Parathyroid adenoma (tissue), 2 donors: ENCODE measurements at regions not wholly inside any gene's neighbourhood (a gene's known extent, or its start where the extent isn't known, plus 50 kb on each side); places are given as distances from the start of the nearest gene placed in this dataset.

ENCODE experiments used
- H2AFZ ChIP-seq: fragments of 300-600 bp; sonication (generic); one replicate; pipeline ENCODE4 v1.7.0; 2017; ENCODE audit warnings: antibody characterized with exemption, mild to moderate bottlenecking
- H3K27ac ChIP-seq: fragments of 300-600 bp; sonication (generic); one replicate; pipeline ENCODE4 v1.7.0; 2017
- H3K27me3 ChIP-seq: fragments of 300-600 bp; sonication (generic); one replicate; pipeline ENCODE4 v1.7.0; 2017; ENCODE audit warnings: low read length; ENCODE audit not compliant: control insufficient read depth, insufficient read depth
- H3K36me3 ChIP-seq: fragments of 300-600 bp; sonication (generic); one replicate; pipeline ENCODE4 v1.7.0; 2017; ENCODE audit warnings: low read length; ENCODE audit not compliant: control insufficient read depth, insufficient read depth
- H3K4me1 ChIP-seq: fragments of 300-600 bp; sonication (generic); one replicate; pipeline ENCODE4 v1.7.0; 2017; ENCODE audit warnings: control low read depth
- H3K4me2 ChIP-seq: fragments of 300-600 bp; sonication (generic); one replicate; pipeline ENCODE4 v1.7.0; 2017; ENCODE audit warnings: low read length
- H3K4me3 ChIP-seq: fragments of 300-600 bp; sonication (generic); one replicate; pipeline ENCODE4 v1.7.0; 2017; ENCODE audit warnings: low read depth, low read length
- H3K79me2 ChIP-seq: fragments of 300-600 bp; sonication (generic); one replicate; pipeline ENCODE4 v1.7.0; 2017; ENCODE audit warnings: control low read depth
- H3K9ac ChIP-seq: fragments of 300-600 bp; sonication (generic); one replicate; pipeline ENCODE4 v1.7.0; 2017; ENCODE audit warnings: mild to moderate bottlenecking
- H3K9me3 ChIP-seq: fragments of 300-600 bp; sonication (generic); one replicate; pipeline ENCODE4 v1.7.0; 2017; ENCODE audit warnings: low read length; ENCODE audit not compliant: control insufficient read depth
- TF ChIP-seq, protein P1 (sequence below): fragments of 300-600 bp; sonication (generic); IDR thresholded peaks from one replicate; pipeline ENCODE4 v1.7.0; 2017; ENCODE audit warnings: antibody characterized with exemption, mild to moderate bottlenecking
- donor health status: primary hyperparathyroidism.

DNA sequence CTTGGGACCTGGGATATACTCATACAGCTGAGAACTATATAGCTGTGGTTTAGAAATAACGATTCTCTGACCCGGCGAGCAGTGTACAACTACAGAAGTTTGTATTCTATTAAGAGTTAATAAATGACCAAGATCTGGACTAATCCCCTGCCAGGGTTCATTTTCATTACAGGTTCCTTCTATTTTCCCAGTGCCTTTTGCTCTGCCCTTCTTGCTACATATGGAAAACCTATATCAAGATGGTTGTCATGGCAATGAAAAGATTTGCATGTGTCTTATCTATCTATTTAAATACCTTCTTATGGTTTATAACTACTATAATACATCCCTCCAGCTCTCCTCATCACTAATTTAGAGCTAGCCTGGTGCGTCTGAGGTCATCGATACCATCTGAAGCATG lies 965.2 kb downstream of the BCL11A start:
- no peaks in the 10 kb centered on the region for H3K27me3 ChIP-seq
- H3K4me1 ChIP-seq, result no peaks in the 10 kb centered on the region
- H3K4me3 ChIP-seq, result no peak overlapping the region

DNA sequence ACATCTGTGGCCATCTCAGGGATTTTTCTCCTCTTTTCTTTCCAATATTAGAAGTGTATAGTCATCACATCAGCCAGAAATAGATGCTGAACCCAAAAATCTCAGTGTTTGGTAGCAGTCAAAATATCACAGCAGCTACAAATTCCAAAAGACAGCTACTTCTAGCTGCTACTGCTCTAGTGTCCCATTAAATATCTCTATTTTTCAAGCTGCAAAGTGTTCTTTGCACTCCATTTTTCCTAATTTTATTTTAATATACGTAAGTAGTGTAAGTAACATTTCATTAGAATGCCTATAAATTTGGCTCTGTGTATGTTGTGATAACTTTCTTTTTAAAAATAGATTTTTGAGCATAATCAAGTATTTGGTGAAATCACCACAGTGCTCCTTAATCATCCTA lies 967.3 kb downstream of the BCL11A start:
- TF ChIP-seq, protein P1, sequence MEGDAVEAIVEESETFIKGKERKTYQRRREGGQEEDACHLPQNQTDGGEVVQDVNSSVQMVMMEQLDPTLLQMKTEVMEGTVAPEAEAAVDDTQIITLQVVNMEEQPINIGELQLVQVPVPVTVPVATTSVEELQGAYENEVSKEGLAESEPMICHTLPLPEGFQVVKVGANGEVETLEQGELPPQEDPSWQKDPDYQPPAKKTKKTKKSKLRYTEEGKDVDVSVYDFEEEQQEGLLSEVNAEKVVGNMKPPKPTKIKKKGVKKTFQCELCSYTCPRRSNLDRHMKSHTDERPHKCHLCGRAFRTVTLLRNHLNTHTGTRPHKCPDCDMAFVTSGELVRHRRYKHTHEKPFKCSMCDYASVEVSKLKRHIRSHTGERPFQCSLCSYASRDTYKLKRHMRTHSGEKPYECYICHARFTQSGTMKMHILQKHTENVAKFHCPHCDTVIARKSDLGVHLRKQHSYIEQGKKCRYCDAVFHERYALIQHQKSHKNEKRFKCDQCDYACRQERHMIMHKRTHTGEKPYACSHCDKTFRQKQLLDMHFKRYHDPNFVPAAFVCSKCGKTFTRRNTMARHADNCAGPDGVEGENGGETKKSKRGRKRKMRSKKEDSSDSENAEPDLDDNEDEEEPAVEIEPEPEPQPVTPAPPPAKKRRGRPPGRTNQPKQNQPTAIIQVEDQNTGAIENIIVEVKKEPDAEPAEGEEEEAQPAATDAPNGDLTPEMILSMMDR, result no peak
- Histone ChIP-seq H3K9ac (no peak overlapping the region), H3K4me2 (no peak overlapping the region), H3K4me1 (no peaks in the 10 kb centered on the region), H2AFZ (no peak overlapping the region), H3K79me2 (no peaks in the 10 kb centered on the region), H3K9me3 (no peaks in the 10 kb centered on the region), H3K36me3 (no peaks in the 10 kb centered on the region), H3K27ac (no peak overlapping the region), H3K27me3 (no peaks in the 10 kb centered on the region), H3K4me3 (no peak overlapping the region)

More for the DNA sequence above, 965.2 kb downstream of the BCL11A start:
- H3K9me3 ChIP-seq, result no peaks in the 10 kb centered on the region
- H3K9ac ChIP-seq, result no peak overlapping the region
- H3K79me2 ChIP-seq, result no peaks in the 10 kb centered on the region
- H3K4me2 ChIP-seq, result no peak overlapping the region
- H2AFZ ChIP-seq, result no peak overlapping the region
- TF ChIP-seq, protein P1, result no peak
- H3K36me3 ChIP-seq, result no peaks in the 10 kb centered on the region
- no peak overlapping the region for H3K27ac ChIP-seq

DNA sequence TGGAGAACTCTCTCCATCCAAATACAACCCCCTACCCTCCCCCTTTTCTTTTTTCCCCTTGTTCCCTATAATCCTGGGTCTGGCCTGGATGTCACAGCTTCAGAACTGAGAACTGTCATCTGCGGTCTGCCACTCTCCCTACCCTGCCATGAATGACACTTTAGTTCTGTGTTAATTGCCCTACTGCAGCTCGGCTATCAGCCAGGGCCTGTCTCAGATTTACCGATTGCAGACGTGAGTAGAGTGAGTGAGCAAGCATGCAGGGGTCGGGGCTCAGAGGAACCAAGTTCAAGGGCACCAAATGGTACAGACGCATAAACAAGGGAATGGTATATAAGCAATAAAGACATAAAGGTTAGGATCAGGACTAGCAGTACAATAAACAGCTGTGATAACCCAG lies 967.8 kb downstream of the BCL11A start:
- no peaks in the 10 kb centered on the region for H3K9me3 ChIP-seq
- no peak overlapping the region for H3K9ac ChIP-seq
- TF ChIP-seq, protein P1, result no peak
- H2AFZ ChIP-seq, result no peak overlapping the region
- no peaks in the 10 kb centered on the region for H3K27me3 ChIP-seq
- H3K36me3 ChIP-seq, result no peaks in the 10 kb centered on the region
- H3K4me3 ChIP-seq, result no peak overlapping the region
- H3K79me2 ChIP-seq, result no peaks in the 10 kb centered on the region
- no peak overlapping the region for H3K4me2 ChIP-seq
- H3K4me1 ChIP-seq, result no peaks in the 10 kb centered on the region
- H3K27ac ChIP-seq, result no peak overlapping the region

GRCh38 chr2:59584958-59585357 lies 968.5 kb downstream of the BCL11A start:
- H3K4me3 ChIP-seq, result no peak overlapping the region
- H3K36me3 ChIP-seq, result no peaks in the 10 kb centered on the region
- H3K4me1 ChIP-seq, result no peaks in the 10 kb centered on the region
- H3K27me3 ChIP-seq, result no peaks in the 10 kb centered on the region
- no peak overlapping the region for H2AFZ ChIP-seq
- TF ChIP-seq, protein P1, result no peak
- H3K9ac ChIP-seq, result no peak overlapping the region
- no peaks in the 10 kb centered on the region for H3K9me3 ChIP-seq
- no peak overlapping the region for H3K27ac ChIP-seq
- no peak overlapping the region for H3K4me2 ChIP-seq
- H3K79me2 ChIP-seq, result no peaks in the 10 kb centered on the region

DNA sequence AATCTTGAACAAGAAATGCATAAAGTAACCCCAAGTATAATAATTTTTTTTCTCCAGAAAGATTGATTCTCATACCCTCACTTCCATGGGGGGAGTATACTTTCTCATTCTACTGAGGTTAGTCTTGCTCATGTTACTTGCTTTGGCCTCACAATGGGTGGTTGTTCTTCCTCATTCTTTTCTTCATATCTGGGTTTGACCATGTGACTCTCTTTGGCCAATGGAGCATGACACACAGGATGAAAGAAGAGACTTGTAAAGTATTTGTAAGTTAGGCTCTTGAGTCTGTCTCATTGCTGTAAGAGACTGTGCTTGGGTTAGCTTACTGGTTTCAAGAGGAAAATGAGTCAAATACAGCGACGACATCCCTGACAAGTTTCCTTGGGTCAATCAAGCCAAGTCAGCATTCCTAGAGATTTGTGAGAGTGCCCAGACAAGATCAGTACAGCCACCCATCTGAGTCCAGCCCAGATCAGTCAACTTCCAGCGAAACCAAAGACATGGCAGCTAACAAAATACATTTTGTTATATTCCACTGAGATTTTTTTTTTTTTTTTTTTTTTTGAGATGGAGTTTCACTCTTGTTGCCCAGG lies 970.2 kb downstream of the BCL11A start:
- no peaks in the 10 kb centered on the region for H3K79me2 ChIP-seq
- H3K36me3 ChIP-seq, result no peaks in the 10 kb centered on the region
- H3K27me3 ChIP-seq, result no peaks in the 10 kb centered on the region
- H2AFZ ChIP-seq, result no peak overlapping the region
- no peak overlapping the region for H3K4me3 ChIP-seq
- no peaks in the 10 kb centered on the region for H3K9me3 ChIP-seq
- no peak overlapping the region for H3K9ac ChIP-seq
- H3K4me1 ChIP-seq, result no peaks in the 10 kb centered on the region
- H3K27ac ChIP-seq, result no peak overlapping the region
- H3K4me2 ChIP-seq, result no peak overlapping the region
- TF ChIP-seq, protein P1, result no peak
